H9 (cell line): ENCODE measurements at regions not wholly inside any gene's neighbourhood (a gene's known extent, or its start where the extent isn't known, plus 50 kb on each side); places are given as distances from the start of the nearest gene placed in this dataset.

Source experiments
- DNase-seq: peaks from one replicate; pipeline ENCODE4 v3.0.0-alpha.2; 2017
- H2AFZ ChIP-seq: one replicate; pipeline ENCODE4 v1.6.1; 2013; ENCODE audit warnings: mild to moderate bottlenecking, low read length, control low read depth, moderate library complexity
- H2AK5ac ChIP-seq: 2 replicates; pipeline ENCODE4 v1.6.1; 2013; ENCODE audit warnings: low read length, control low read depth, mixed read lengths; ENCODE audit not compliant: insufficient read length
- H2BK120ac ChIP-seq: one replicate; pipeline ENCODE4 v1.6.1; 2013; ENCODE audit warnings: low read depth, mild to moderate bottlenecking, low read length, control low read depth, inconsistent platforms; ENCODE audit not compliant: poor library complexity, severe bottlenecking
- H2BK12ac ChIP-seq: 2 replicates; pipeline ENCODE4 v1.6.1; 2013; ENCODE audit warnings: low read length, control low read depth, mixed read lengths, low read depth; ENCODE audit not compliant: insufficient read length
- H2BK15ac ChIP-seq: 2 replicates; pipeline ENCODE4 v1.6.1; 2013; ENCODE audit warnings: low read depth, low read length, control low read depth
- H2BK20ac ChIP-seq: one replicate; pipeline ENCODE4 v1.6.1; 2013; ENCODE audit warnings: low read depth, mild to moderate bottlenecking, low read length, control low read depth, inconsistent platforms; ENCODE audit not compliant: poor library complexity, severe bottlenecking
- H2BK5ac ChIP-seq: 2 replicates; pipeline ENCODE4 v1.6.1; 2013; ENCODE audit warnings: low read length, control low read depth, mixed read lengths; ENCODE audit not compliant: insufficient read length
- H3K14ac ChIP-seq: 2 replicates; pipeline ENCODE4 v1.6.1; 2013; ENCODE audit warnings: low read length, control low read depth; ENCODE audit not compliant: insufficient read depth
- H3K18ac ChIP-seq: 2 replicates; pipeline ENCODE4 v1.6.1; 2013; ENCODE audit warnings: low read depth, mild to moderate bottlenecking, mixed read lengths, low read length, control low read depth; ENCODE audit not compliant: insufficient read length
- H3K23ac ChIP-seq: 2 replicates; pipeline ENCODE4 v1.6.1; 2013; ENCODE audit warnings: low read length, control low read depth, mixed read lengths, low read depth; ENCODE audit not compliant: insufficient read length
- H3K23me2 ChIP-seq: 2 replicates; pipeline ENCODE4 v1.6.1; 2013; ENCODE audit warnings: low read depth, mild to moderate bottlenecking, mixed read lengths, low read length, control low read depth; ENCODE audit not compliant: insufficient read length, poor library complexity, severe bottlenecking
- H3K27ac ChIP-seq: 2 replicates; pipeline ENCODE4 v1.5.1; 2013; ENCODE audit warnings: low read length, control low read depth, mixed read lengths, low read depth; ENCODE audit not compliant: insufficient read length
- H3K27me3 ChIP-seq: 2 replicates; pipeline ENCODE4 v1.6.1; 2013; ENCODE audit warnings: low read length, control low read depth, inconsistent platforms; ENCODE audit not compliant: insufficient read depth
- H3K4ac ChIP-seq: 2 replicates; pipeline ENCODE4 v1.6.1; 2013; ENCODE audit warnings: low read depth, mild to moderate bottlenecking, control low read depth, inconsistent platforms, low read length, moderate library complexity
- H3K4me1 ChIP-seq: 2 replicates; pipeline ENCODE4 v1.6.1; 2013; ENCODE audit warnings: low read length, control low read depth, inconsistent platforms; ENCODE audit not compliant: insufficient read depth
- H3K4me2 ChIP-seq: 2 replicates; pipeline ENCODE4 v1.6.1; 2013; ENCODE audit warnings: low read length, control low read depth, mixed read lengths; ENCODE audit not compliant: insufficient read length, insufficient read depth
- H3K56ac ChIP-seq: 2 replicates; pipeline ENCODE4 v1.6.1; 2013; ENCODE audit warnings: low read depth, mild to moderate bottlenecking, mixed read lengths, low read length, control low read depth; ENCODE audit not compliant: insufficient read length
- H3K79me1 ChIP-seq: 2 replicates; pipeline ENCODE4 v1.6.1; 2013; ENCODE audit warnings: low read depth, mild to moderate bottlenecking, moderate library complexity, low read length, control low read depth, inconsistent platforms; ENCODE audit not compliant: insufficient read depth, poor library complexity, severe bottlenecking
- H3K79me2 ChIP-seq: 2 replicates; pipeline ENCODE4 v1.6.1; 2013; ENCODE audit warnings: low read length, control low read depth, inconsistent platforms; ENCODE audit not compliant: insufficient read depth
- H3K9ac ChIP-seq: 2 replicates; pipeline ENCODE4 v1.6.1; 2013; ENCODE audit warnings: low read length, control low read depth, mixed read lengths; ENCODE audit not compliant: insufficient read length; ENCODE audit errors: extremely low read depth
- H3K9me3 ChIP-seq: one replicate; pipeline ENCODE4 v1.6.1; 2013; ENCODE audit warnings: low read depth, low read length, inconsistent platforms; ENCODE audit not compliant: control insufficient read depth
- H3T11ph ChIP-seq: one replicate; pipeline ENCODE4 v1.6.1; 2013; ENCODE audit warnings: mild to moderate bottlenecking, low read length, control low read depth, inconsistent platforms
- H4K20me1 ChIP-seq: one replicate; pipeline ENCODE4 v1.6.1; 2013; ENCODE audit not compliant: control insufficient read depth, insufficient read length, insufficient read depth
- H4K5ac ChIP-seq: 2 replicates; pipeline ENCODE4 v1.6.1; 2013; ENCODE audit warnings: low read depth, mild to moderate bottlenecking, mixed read lengths, low read length, control low read depth; ENCODE audit not compliant: insufficient read length
- H4K8ac ChIP-seq: replicated peaks from 2 replicates; pipeline ENCODE4 v1.6.1; 2013; ENCODE audit warnings: low read length, control low read depth, mixed read lengths, low read depth; ENCODE audit not compliant: insufficient read length
- H4K91ac ChIP-seq: 2 replicates; pipeline ENCODE4 v1.6.1; 2013; ENCODE audit warnings: low read depth, mild to moderate bottlenecking, moderate library complexity, mixed read lengths, low read length, control low read depth; ENCODE audit not compliant: insufficient read length
- H3K27ac Mint-ChIP-seq, 3 experiments: 2 replicates in 2 of 3; 3 replicates in 1 of 3; pipeline ENCODE4 v1.8.0; 2020 to 2021; ENCODE audit warnings: mixed read lengths in 3 of 3, mild to moderate bottlenecking in 1 of 3, moderate library complexity in 1 of 3
- H3K27me3 Mint-ChIP-seq: 2 replicates; pipeline ENCODE4 v1.8.0; 2021; ENCODE audit warnings: low read depth, mild to moderate bottlenecking, moderate library complexity, mixed read lengths
- H3K36me3 Mint-ChIP-seq, 3 experiments: 2 replicates in 2 of 3; 3 replicates in 1 of 3; pipeline ENCODE4 v1.8.0; 2020 to 2021; ENCODE audit warnings: low read depth in 3 of 3, mixed read lengths in 3 of 3; ENCODE audit not compliant: insufficient read depth in 1 of 3
- H3K4me1 Mint-ChIP-seq, 2 experiments: 2 replicates each; pipeline ENCODE4 v1.8.0; 2020; ENCODE audit warnings: mixed read lengths in 2 of 2
- H3K4me3 Mint-ChIP-seq, 2 experiments: 2 replicates in 1 of 2; 3 replicates in 1 of 2; pipeline ENCODE4 v1.8.0; 2020 to 2021; ENCODE audit warnings: mild to moderate bottlenecking in 2 of 2, mixed read lengths in 2 of 2, moderate library complexity in 1 of 2
- H3K9me3 Mint-ChIP-seq, 2 experiments: 2 replicates in 1 of 2; 3 replicates in 1 of 2; pipeline ENCODE4 v1.8.0; 2020; ENCODE audit warnings: mild to moderate bottlenecking in 2 of 2, mixed read lengths in 2 of 2, moderate library complexity in 1 of 2
- CTCF ChIP-seq: fragments of 200-600 bp; sonication (generic); conservative IDR thresholded peaks from 3 replicates; pipeline ENCODE4 v1.8.0; 2021; ENCODE audit warnings: antibody characterized with exemption, mild to moderate bottlenecking
- WGBS: extraction: QIAGEN DNeasy Blood & Tissue Kit; methylation state at CpG from one replicate; pipeline ENCODE4 v1.1.7; 2013; ENCODE audit warnings: missing lambda C conversion rate, low lambda C conversion rate, mixed read lengths; ENCODE audit not compliant: insufficient read length; ENCODE audit errors: extremely low coverage; 5-methylcytosine and 5-hydroxymethylcytosine counted together

GRCh38 chr4:81990211-81990610, 383.6 kb downstream of the HNRNPD start:
- H3K23me2 ChIP-seq: no peaks in the 10 kb centered on the region
- Mint-ChIP-seq H3K4me1 (peaks cover 28 to 31% of the 10 kb centered on the region in 2 experiments), H3K36me3 (no peaks in the 10 kb centered on the region), H3K4me3 (no peak overlapping the region; a peak in 1 of 5 replicates), H3K27ac (peak overlapping the region in 1 of 3 experiments; percentile 50; a peak in 2 of 7 replicates), H3K9me3 (peaks cover 0 to 4% of the 10 kb centered on the region in 2 experiments; a peak in 2 of 5 replicates), H3K27me3 (no peaks in the 10 kb centered on the region)
- no peaks in the 10 kb centered on the region for H3K79me1 ChIP-seq
- no peaks in the 10 kb centered on the region for H4K20me1 ChIP-seq
- no peak for TF ChIP-seq CTCF
- H3K4ac ChIP-seq: no peak overlapping the region
- no peak overlapping the region for H3K18ac ChIP-seq
- H3K9me3 ChIP-seq: no peaks in the 10 kb centered on the region
- H2AK5ac ChIP-seq: no peak overlapping the region
- no peak overlapping the region for H2BK5ac ChIP-seq
- H2AFZ ChIP-seq: no peak overlapping the region
- H3K4me1 ChIP-seq: peaks cover 2% of the 10 kb centered on the region; the same call in 1 of the 2 replicates
- H2BK120ac ChIP-seq: no peak overlapping the region
- H3K23ac ChIP-seq: no peak overlapping the region
- no peak overlapping the region for H4K5ac ChIP-seq
- H3T11ph ChIP-seq: no peak overlapping the region
- H3K27ac ChIP-seq: no peak overlapping the region
- no peak overlapping the region for H3K4me2 ChIP-seq
- no peak overlapping the region for H2BK15ac ChIP-seq
- H2BK20ac ChIP-seq: no peak overlapping the region
- no peak for DNase-seq
- H2BK12ac ChIP-seq: no peak overlapping the region
- H4K91ac ChIP-seq: no peak overlapping the region
- no CpG with 5 or more reads among the region's 4 CpGs for WGBS
- no peaks in the 10 kb centered on the region for H3K79me2 ChIP-seq
- no peak overlapping the region for H3K56ac ChIP-seq
- no peak overlapping the region for H3K9ac ChIP-seq
- H4K8ac ChIP-seq: no peak overlapping the region
- H3K14ac ChIP-seq: no peak overlapping the region
- H3K27me3 ChIP-seq: no peaks in the 10 kb centered on the region
